ENCODE measurements at regions not wholly inside any gene's neighbourhood (a gene's known extent, or its start where the extent isn't known, plus 50 kb on each side); places are given as distances from the start of the nearest gene placed in this dataset.
A peak's percentile ranks its signal among the peaks of the same experiment; 100 is the strongest.
"Not testable (repeated sequence)": the region's sequence is repeated elsewhere in the genome, so short reads cannot be mapped to it uniquely, and the experiment has no call there.

DNA sequence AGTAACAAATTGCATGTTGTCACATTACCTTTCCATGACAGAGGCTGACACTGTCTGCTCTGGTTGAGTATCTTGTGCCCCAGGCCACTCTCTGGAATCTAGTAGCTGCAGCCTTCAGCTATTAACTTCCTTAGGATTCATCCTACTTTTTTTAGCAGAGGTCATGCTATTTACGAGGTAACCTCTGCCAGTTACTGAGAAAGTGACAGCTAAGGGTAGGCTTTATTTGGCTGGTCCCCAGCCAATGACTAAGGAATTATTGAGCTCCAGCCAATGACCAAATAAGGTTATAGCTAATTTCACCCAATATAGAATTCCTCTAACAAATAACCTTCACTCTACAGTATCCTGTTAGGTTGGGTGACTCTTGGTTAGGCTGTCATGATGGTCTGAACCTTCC lies 1361.7 kb downstream of the XPNPEP1 start:
- 42 to 56% methylated on average over 1 of the region's 1 CpG for WGBS, 2 donors
- TF ChIP-seq EP300 (IDR thresholded peaks at IDR 0.05) = no peak
- TF ChIP-seq POLR2AphosphoS5 (IDR thresholded peaks at IDR 0.05) = no peak
- no peak for TF ChIP-seq POLR2A (IDR thresholded peaks at IDR 0.05)
- TF ChIP-seq CTCF (IDR thresholded peaks at IDR 0.05) = no peak
- DNase-seq (no peak), ATAC-seq (ENCODE audit: low FRiP score in 2 of 2) (no peak)
- H3K27ac ChIP-seq = no peak overlapping the region
- H3K4me3 ChIP-seq = no peak overlapping the region
- no peaks in the 10 kb centered on the region for H3K4me1 ChIP-seq
- no peaks in the 10 kb centered on the region for H3K27me3 ChIP-seq
- H3K36me3 ChIP-seq = no peaks in the 10 kb centered on the region
- no peaks in the 10 kb centered on the region for H3K9me3 ChIP-seq

DNA sequence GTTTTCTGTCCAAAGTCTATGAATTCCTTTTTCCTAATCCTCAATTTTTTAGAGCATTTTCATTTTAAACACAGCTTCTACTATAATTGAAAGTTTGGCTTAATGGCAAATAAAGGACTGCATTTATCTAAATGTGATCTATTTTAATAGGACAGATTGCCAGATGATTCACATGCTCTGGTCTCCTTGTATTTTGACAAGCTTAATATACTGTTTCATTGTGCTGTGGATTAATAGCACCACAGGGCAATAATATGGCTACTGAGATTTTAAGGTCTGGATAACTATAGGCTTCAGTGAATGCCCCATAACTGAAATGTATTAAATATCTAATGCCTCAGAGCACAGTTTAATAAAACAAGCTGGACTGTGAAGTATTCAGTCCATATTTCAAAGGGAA lies 1362.8 kb downstream of the XPNPEP1 start:
- no peaks in the 10 kb centered on the region for H3K27me3 ChIP-seq
- DNase-seq (no peak), ATAC-seq (ENCODE audit: low FRiP score in 2 of 2) (no peak)
- H3K4me1 ChIP-seq = no peaks in the 10 kb centered on the region
- no peaks in the 10 kb centered on the region for H3K9me3 ChIP-seq
- H3K36me3 ChIP-seq = no peaks in the 10 kb centered on the region
- TF ChIP-seq POLR2A (IDR thresholded peaks at IDR 0.05) (no peak), EP300 (IDR thresholded peaks at IDR 0.05) (no peak)
- no peak overlapping the region for H3K27ac ChIP-seq
- no peak overlapping the region for H3K4me3 ChIP-seq

DNA sequence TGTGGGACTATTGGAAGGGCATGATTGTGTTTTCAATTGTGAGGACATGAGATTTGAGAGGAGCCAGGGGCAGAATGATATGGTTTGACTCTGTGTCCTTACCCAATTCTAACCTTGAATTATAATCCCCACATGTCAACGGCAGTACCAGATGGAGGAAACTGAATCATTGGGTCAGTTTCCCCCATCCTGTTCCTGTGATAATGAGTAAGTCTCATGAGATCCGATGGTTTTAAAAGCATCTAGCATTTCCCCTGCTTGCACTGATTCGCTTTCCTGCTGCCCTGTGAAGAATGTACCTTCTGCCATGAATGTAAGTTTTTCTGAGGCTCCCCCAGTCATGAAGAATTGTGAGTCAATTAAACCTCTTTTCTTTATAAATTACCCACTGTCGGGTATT lies 1367.1 kb downstream of the XPNPEP1 start:
- no peak overlapping the region for H3K27ac ChIP-seq
- H3K4me3 ChIP-seq = no peak overlapping the region
- no peaks in the 10 kb centered on the region for H3K36me3 ChIP-seq
- H3K9me3 ChIP-seq = no peaks in the 10 kb centered on the region
- ATAC-seq (ENCODE audit: low FRiP score in 2 of 2) (no peak), DNase-seq (no peak)
- WGBS, 2 donors = 76 to 77% methylated on average over 4 of the region's 4 CpGs
- no peaks in the 10 kb centered on the region for H3K4me1 ChIP-seq
- TF ChIP-seq CTCF (IDR thresholded peaks at IDR 0.05) (no peak), POLR2A (IDR thresholded peaks at IDR 0.05) (no peak), EP300 (IDR thresholded peaks at IDR 0.05) (no peak), POLR2AphosphoS5 (IDR thresholded peaks at IDR 0.05) (no peak)
- H3K27me3 ChIP-seq = no peaks in the 10 kb centered on the region

DNA sequence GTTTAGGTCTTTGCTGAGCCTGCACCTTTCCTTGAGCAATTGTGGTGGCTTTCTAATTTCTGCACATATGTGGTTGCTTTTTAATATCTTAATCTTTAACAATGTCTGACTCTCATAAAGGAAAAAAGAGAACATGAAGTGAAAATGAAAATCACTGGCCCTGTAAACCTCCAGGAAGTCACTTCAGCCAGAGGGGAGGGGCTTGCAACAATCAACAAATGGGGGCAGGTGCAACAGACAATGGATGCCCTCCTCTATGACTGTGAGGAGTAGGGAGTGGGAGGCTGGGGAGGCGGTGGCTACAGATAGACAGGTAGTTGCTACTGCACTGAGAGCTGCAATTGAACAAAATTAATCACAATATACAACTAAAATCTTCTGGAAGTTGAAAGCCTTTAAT lies 1377.4 kb downstream of the XPNPEP1 start:
- H3K27ac ChIP-seq = no peak overlapping the region
- WGBS, 2 donors = 76 to 92% methylated on average over 1 of the region's 1 CpG

GRCh38 chr10:108544500-108545120 lies 1378.7 kb downstream of the XPNPEP1 start:
- Histone ChIP-seq H3K4me3 (no peak overlapping the region), H3K4me1 (no peaks in the 10 kb centered on the region), H3K9me3 (no peaks in the 10 kb centered on the region), H3K27me3 (no peaks in the 10 kb centered on the region), H3K27ac (no peak overlapping the region), H3K36me3 (no peaks in the 10 kb centered on the region)
- WGBS, 2 donors = 30 to 32% methylated on average over 9 to 10 of the region's 10 CpGs
- TF ChIP-seq POLR2AphosphoS5 (IDR thresholded peaks at IDR 0.05) = no peak
- peak; percentile 20 to 75 (median 60) for TF ChIP-seq CTCF (IDR thresholded peaks at IDR 0.05)
- peak in 1 of 2 donors; percentile 75 for ATAC-seq (ENCODE audit: low FRiP score in 2 of 2)
- peak in 1 of 2 donors; percentile 65 for DNase-seq

More for the DNA sequence above, 1377.4 kb downstream of the XPNPEP1 start:
- TF ChIP-seq POLR2A (IDR thresholded peaks at IDR 0.05) (no peak), EP300 (IDR thresholded peaks at IDR 0.05) (no peak), CTCF (IDR thresholded peaks at IDR 0.05) (no peak), POLR2AphosphoS5 (IDR thresholded peaks at IDR 0.05) (no peak)
- H3K9me3 ChIP-seq = no peaks in the 10 kb centered on the region
- H3K27me3 ChIP-seq = no peaks in the 10 kb centered on the region
- DNase-seq = no peak
- ATAC-seq (ENCODE audit: low FRiP score in 2 of 2) = no peak
- H3K4me1 ChIP-seq = no peaks in the 10 kb centered on the region
- H3K36me3 ChIP-seq = no peaks in the 10 kb centered on the region
- no peak overlapping the region for H3K4me3 ChIP-seq

DNA sequence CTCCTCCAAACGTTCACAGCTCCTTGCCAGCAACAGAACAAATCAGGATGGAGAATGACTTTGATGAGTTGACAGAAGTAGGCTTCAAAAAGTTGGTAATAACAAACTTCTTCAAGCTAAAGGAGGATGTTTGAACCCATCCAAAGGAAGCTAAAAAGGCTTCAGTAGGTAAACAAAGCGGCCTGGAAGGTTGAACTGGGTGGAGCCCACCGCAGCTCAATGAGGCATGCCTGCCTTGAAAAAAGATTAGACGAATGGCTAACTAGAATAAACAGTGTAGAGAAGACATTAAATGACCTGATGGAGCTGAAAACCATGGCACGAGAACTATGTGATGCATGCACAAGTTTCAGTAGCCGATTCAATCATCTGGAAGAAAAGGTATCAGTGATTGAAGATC lies 1369.0 kb upstream of the SORCS1 start:
- 74 to 76% methylated on average over 6 of the region's 6 CpGs for WGBS, 2 donors
- not testable (repeated sequence) for ATAC-seq (ENCODE audit: low FRiP score in 2 of 2); H3K27me3 ChIP-seq; H3K4me1 ChIP-seq; DNase-seq; H3K4me3 ChIP-seq; H3K36me3 ChIP-seq; H3K9me3 ChIP-seq; H3K27ac ChIP-seq

Data from upper lobe of left lung (tissue), 6 donors.